WTC11 (cell line): ENCODE measurements at regions not wholly inside any gene's neighbourhood (a gene's known extent, or its start where the extent isn't known, plus 50 kb on each side); places are given as distances from the start of the nearest gene placed in this dataset.

Experiments used
- ATAC-seq: fragments of 200-7000 bp; cut with Tn5 transposase; 2 replicates; pipeline ENCODE4 v1.10.0; 2021; ENCODE audit warnings: mild to moderate bottlenecking, moderate library complexity
- CTCF ChIA-PET: fragments of 300-600 bp; sonication (Branson Sonifier 250); formaldehyde crosslinking; loops from one replicate; lab custom pipeline; 2021; ENCODE audit warnings: antibody characterized with exemption; lab: Charles Lee
- POLR2A ChIA-PET: fragments of 350-600 bp; sonication (Branson Sonifier 250); formaldehyde crosslinking; loops from one replicate; lab custom pipeline; 2021; ENCODE audit warnings: antibody characterized with exemption; lab: Charles Lee
- DNase-seq: peaks from one replicate; pipeline ENCODE4 v3.0.0; 2021; ENCODE audit warnings: low spot score
- H3K27ac Mint-ChIP-seq: 2 replicates; pipeline ENCODE4 v1.8.0; 2021; ENCODE audit warnings: mixed read lengths
- H3K27me3 Mint-ChIP-seq: 2 replicates; pipeline ENCODE4 v1.8.0; 2021; ENCODE audit warnings: low read depth, mild to moderate bottlenecking, moderate library complexity, mixed read lengths
- H3K36me3 Mint-ChIP-seq: 2 replicates; pipeline ENCODE4 v1.8.0; 2021; ENCODE audit warnings: mixed read lengths
- H3K4me1 Mint-ChIP-seq: 2 replicates; pipeline ENCODE4 v1.8.0; 2022; ENCODE audit warnings: mixed read lengths
- H3K4me3 Mint-ChIP-seq: 2 replicates; pipeline ENCODE4 v1.8.0; 2021; ENCODE audit warnings: mild to moderate bottlenecking, moderate library complexity, mixed read lengths
- H3K9me3 Mint-ChIP-seq: 2 replicates; pipeline ENCODE4 v1.8.0; 2021; ENCODE audit warnings: mixed read lengths
- AFF4 ChIP-seq: sonication (generic); formaldehyde crosslinking; IDR thresholded peaks from 2 replicates; pipeline ENCODE4 v1.8.1; 2023; ENCODE audit warnings: mild to moderate bottlenecking, missing genetic modification reagents, borderline replicate concordance
- ARID4B ChIP-seq: sonication (generic); formaldehyde crosslinking; IDR thresholded peaks from 2 replicates; pipeline ENCODE4 v1.8.0; 2023; ENCODE audit warnings: missing genetic modification reagents, mild to moderate bottlenecking, borderline replicate concordance
- CREB1 ChIP-seq: sonication (generic); formaldehyde crosslinking; IDR thresholded peaks from 2 replicates; pipeline ENCODE4 v1.8.0; 2023; ENCODE audit warnings: mild to moderate bottlenecking, missing genetic modification reagents
- E2F5 ChIP-seq: sonication (generic); formaldehyde crosslinking; IDR thresholded peaks from 2 replicates; pipeline ENCODE4 v1.8.1; 2022; ENCODE audit warnings: mild to moderate bottlenecking, moderate library complexity, missing genetic modification reagents
- FOXK1 ChIP-seq: sonication (generic); formaldehyde crosslinking; IDR thresholded peaks from 2 replicates; pipeline ENCODE4 v1.8.0; 2022; ENCODE audit warnings: mild to moderate bottlenecking, moderate library complexity, missing genetic modification reagents
- HMGA2 ChIP-seq: fragments of 250-450 bp; sonication (Bioruptor Pico); IDR thresholded peaks from 2 replicates; pipeline ENCODE4 v1.4.0; 2021; ENCODE audit warnings: mild to moderate bottlenecking, moderate library complexity
- IRF1 ChIP-seq: sonication (generic); formaldehyde crosslinking; IDR thresholded peaks from 2 replicates; pipeline ENCODE4 v1.8.0; 2023; ENCODE audit warnings: missing genetic modification reagents
- JAZF1 ChIP-seq: fragments of 250-450 bp; sonication (Bioruptor Pico); IDR thresholded peaks from 2 replicates; pipeline ENCODE4 v1.9.0; 2021; ENCODE audit warnings: moderate library complexity, mild to moderate bottlenecking, inconsistent platforms
- JUN ChIP-seq: sonication (generic); formaldehyde crosslinking; IDR thresholded peaks from 2 replicates; pipeline ENCODE4 v1.8.0; 2023; ENCODE audit warnings: mild to moderate bottlenecking, missing genetic modification reagents
- MXD4 ChIP-seq: fragments of 250-450 bp; sonication (Bioruptor Pico); IDR thresholded peaks from 2 replicates; pipeline ENCODE4 v1.8.0; 2021; ENCODE audit warnings: mild to moderate bottlenecking, moderate library complexity, borderline replicate concordance
- NFATC4 ChIP-seq: fragments of 250-450 bp; sonication (Bioruptor Pico); IDR thresholded peaks from 2 replicates; pipeline ENCODE4 v1.9.0; 2021; ENCODE audit warnings: mild to moderate bottlenecking
- NR1H2 ChIP-seq: sonication (generic); formaldehyde crosslinking; IDR thresholded peaks from 2 replicates; pipeline ENCODE4 v1.9.0; 2021; ENCODE audit warnings: mild to moderate bottlenecking, moderate library complexity, missing genetic modification reagents
- OVOL2 ChIP-seq: fragments of 250-450 bp; sonication (Bioruptor Pico); IDR thresholded peaks from 2 replicates; pipeline ENCODE4 v1.9.0; 2021; ENCODE audit warnings: mild to moderate bottlenecking, borderline replicate concordance
- SOX15 ChIP-seq: fragments of 250-450 bp; sonication (Bioruptor Pico); IDR thresholded peaks from 2 replicates; pipeline ENCODE4 v1.9.0; 2021; ENCODE audit warnings: mild to moderate bottlenecking
- STAT6 ChIP-seq: sonication (generic); formaldehyde crosslinking; conservative IDR thresholded peaks from 2 replicates; pipeline ENCODE4 v1.8.1; 2023; ENCODE audit warnings: mild to moderate bottlenecking, low read depth, missing genetic modification reagents, moderate library complexity
- ZMAT4 ChIP-seq: fragments of 250-450 bp; sonication (Bioruptor Pico); IDR thresholded peaks from 2 replicates; pipeline ENCODE4 v1.9.0; 2021; ENCODE audit warnings: mild to moderate bottlenecking
- ZNF219 ChIP-seq: sonication (generic); formaldehyde crosslinking; IDR thresholded peaks from 2 replicates; pipeline ENCODE4 v1.8.0; 2023; ENCODE audit warnings: missing genetic modification reagents, mild to moderate bottlenecking, borderline replicate concordance
- ZNF281 ChIP-seq: sonication (generic); formaldehyde crosslinking; IDR thresholded peaks from 2 replicates; pipeline ENCODE4 v1.8.0; 2023; ENCODE audit warnings: mild to moderate bottlenecking, missing genetic modification reagents
- ZNF671 ChIP-seq: fragments of 250-450 bp; sonication (Bioruptor Pico); IDR thresholded peaks from 2 replicates; pipeline ENCODE4 v1.8.0; 2021; ENCODE audit warnings: mild to moderate bottlenecking

GRCh38 chr2:224640679-224641078 lies 55.5 kb upstream of the CUL3 start:
- H3K4me3 Mint-ChIP-seq, result no peak overlapping the region
- H3K27me3 Mint-ChIP-seq, result no peaks in the 10 kb centered on the region
- POLR2A ChIA-PET, result no interaction called here
- CTCF ChIA-PET, result no interaction called here
- no peak for DNase-seq
- no peak for ATAC-seq
- H3K9me3 Mint-ChIP-seq, result peaks cover 12% of the 10 kb centered on the region
- peaks cover 10% of the 10 kb centered on the region for H3K36me3 Mint-ChIP-seq
- no peak overlapping the region for H3K27ac Mint-ChIP-seq
- TF ChIP-seq ZNF281 (CRISPR knock-in tag), result no peak
- no peak for TF ChIP-seq CREB1
- no peak for TF ChIP-seq JUN (CRISPR knock-in tag)
- no peak for TF ChIP-seq ZNF219 (CRISPR knock-in tag)
- TF ChIP-seq SOX15 (CRISPR knock-in tag), result no peak
- no peak for TF ChIP-seq IRF1 (CRISPR knock-in tag)
- no peak for TF ChIP-seq ZNF671 (CRISPR knock-in tag)
- TF ChIP-seq ZMAT4, result no peak
- TF ChIP-seq E2F5, result no peak
- no peak for TF ChIP-seq MXD4 (CRISPR knock-in tag)
- no peak for TF ChIP-seq AFF4 (CRISPR knock-in tag)
- TF ChIP-seq NR1H2 (CRISPR knock-in tag), result no peak
- no peak for TF ChIP-seq HMGA2
- no peak for TF ChIP-seq OVOL2 (CRISPR knock-in tag)
- no peak for TF ChIP-seq JAZF1
- no peak for TF ChIP-seq NFATC4 (CRISPR knock-in tag)
- no peak for TF ChIP-seq FOXK1 (CRISPR knock-in tag)
- peaks cover 8% of the 10 kb centered on the region for H3K4me1 Mint-ChIP-seq

GRCh38 chr2:224638301-224638823 lies 53.2 kb upstream of the CUL3 start:
- H3K27ac Mint-ChIP-seq, result 0 out of 2 replicates have a peak overlapping the region, but pooled peaks have one; percentile 60
- POLR2A ChIA-PET, result no interaction called here
- CTCF ChIA-PET, result no interaction called here
- peaks cover 3% of the 10 kb centered on the region; the same call in 1 of the 2 replicates for H3K4me1 Mint-ChIP-seq
- TF ChIP-seq STAT6 (CRISPR knock-in tag) (no peak), ARID4B (CRISPR knock-in tag) (no peak), CREB1 (no peak)
- H3K4me3 Mint-ChIP-seq, result no peak overlapping the region
- no peaks in the 10 kb centered on the region for H3K27me3 Mint-ChIP-seq
- ATAC-seq, result no peak
- peaks cover 10% of the 10 kb centered on the region for H3K36me3 Mint-ChIP-seq
- no peak for DNase-seq
- H3K9me3 Mint-ChIP-seq, result peaks cover 12% of the 10 kb centered on the region
